ENCODE measurements at regions not wholly inside any gene's neighbourhood (a gene's known extent, or its start where the extent isn't known, plus 50 kb on each side); places are given as distances from the start of the nearest gene placed in this dataset.

DNA sequence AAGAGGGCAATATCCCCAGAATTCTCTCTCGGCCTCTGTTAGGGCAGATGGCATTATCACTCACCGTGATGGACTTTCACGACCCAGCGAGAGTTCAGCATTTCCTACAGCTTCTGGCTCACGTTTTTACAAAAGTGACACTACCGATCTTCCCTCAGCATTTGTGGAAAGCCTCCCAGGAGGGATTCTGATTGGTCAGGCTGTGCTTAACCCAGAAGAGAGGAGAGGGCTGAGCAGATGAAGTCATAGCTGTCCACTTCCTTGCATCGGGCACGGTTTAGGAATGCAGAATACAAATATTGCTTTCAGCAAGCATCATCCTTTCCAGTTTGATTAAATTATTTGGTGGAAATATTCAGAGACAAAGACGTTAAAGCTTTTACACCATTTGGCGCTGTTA is 277.4 kb upstream of the MSX2 start:
- Histone ChIP-seq H3K36me3 (ENCODE audit: control insufficient read depth in 4 of 4, insufficient read depth in 4 of 4, low read length in 4 of 4) (no peaks in the 10 kb centered on the region), H3K27ac (ENCODE audit: low read depth in 1 of 2, low read length in 1 of 2) (no peak overlapping the region), H3K27me3 (ENCODE audit: control insufficient read depth in 3 of 3, insufficient read depth in 3 of 3, low read length in 2 of 3) (peaks cover 0 to 2% (median 0%) of the 10 kb centered on the region in 3 donors), H3K4me1 (ENCODE audit: control insufficient read depth in 5 of 5, insufficient read depth in 5 of 5, low read length in 5 of 5) (no peaks in the 10 kb centered on the region), H3K9me3 (ENCODE audit: control insufficient read depth in 4 of 4, insufficient read depth in 3 of 4, low read length in 3 of 4) (peaks cover 0 to 5% (median 1%) of the 10 kb centered on the region in 4 donors), H3K4me3 (no peak overlapping the region), H3K9ac (ENCODE audit: insufficient read depth in 1 of 2, low read length in 2 of 2) (no peak overlapping the region)
- WGBS, 2 donors = 73 to 79% methylated on average over 10 of the region's 10 CpGs
- DNase-seq = no peak
- TF ChIP-seq, protein P1, sequence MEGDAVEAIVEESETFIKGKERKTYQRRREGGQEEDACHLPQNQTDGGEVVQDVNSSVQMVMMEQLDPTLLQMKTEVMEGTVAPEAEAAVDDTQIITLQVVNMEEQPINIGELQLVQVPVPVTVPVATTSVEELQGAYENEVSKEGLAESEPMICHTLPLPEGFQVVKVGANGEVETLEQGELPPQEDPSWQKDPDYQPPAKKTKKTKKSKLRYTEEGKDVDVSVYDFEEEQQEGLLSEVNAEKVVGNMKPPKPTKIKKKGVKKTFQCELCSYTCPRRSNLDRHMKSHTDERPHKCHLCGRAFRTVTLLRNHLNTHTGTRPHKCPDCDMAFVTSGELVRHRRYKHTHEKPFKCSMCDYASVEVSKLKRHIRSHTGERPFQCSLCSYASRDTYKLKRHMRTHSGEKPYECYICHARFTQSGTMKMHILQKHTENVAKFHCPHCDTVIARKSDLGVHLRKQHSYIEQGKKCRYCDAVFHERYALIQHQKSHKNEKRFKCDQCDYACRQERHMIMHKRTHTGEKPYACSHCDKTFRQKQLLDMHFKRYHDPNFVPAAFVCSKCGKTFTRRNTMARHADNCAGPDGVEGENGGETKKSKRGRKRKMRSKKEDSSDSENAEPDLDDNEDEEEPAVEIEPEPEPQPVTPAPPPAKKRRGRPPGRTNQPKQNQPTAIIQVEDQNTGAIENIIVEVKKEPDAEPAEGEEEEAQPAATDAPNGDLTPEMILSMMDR (IDR thresholded peaks at IDR 0.05; ENCODE audit: control extremely low read depth, extremely low read depth) = no peak
- ATAC-seq (ENCODE audit: insufficient read depth, low FRiP score) = no peak

DNA sequence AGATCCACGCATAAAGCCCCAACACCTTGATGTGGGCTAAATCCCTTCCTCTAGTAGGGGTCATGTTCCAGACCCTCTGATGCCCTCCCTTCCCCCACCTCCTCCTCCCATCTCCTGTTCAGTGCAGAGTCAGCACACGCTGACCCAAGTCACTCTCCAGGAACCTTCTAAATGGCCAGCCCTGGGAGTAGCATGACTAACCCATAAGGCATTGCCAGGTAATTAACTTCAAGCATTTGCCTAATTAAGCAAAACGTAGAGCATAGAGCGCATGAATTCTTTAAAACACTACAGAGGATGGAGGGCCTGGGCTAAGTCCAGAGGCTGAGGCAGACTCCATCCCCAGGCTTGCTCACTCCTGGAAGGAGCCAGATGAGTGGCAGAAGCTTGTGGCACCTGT is 276.3 kb upstream of the MSX2 start:
- H3K27me3 ChIP-seq (ENCODE audit: control insufficient read depth in 3 of 3, insufficient read depth in 3 of 3, low read length in 2 of 3) = peaks cover 0 to 2% (median 0%) of the 10 kb centered on the region in 3 donors
- no peak overlapping the region for H3K9ac ChIP-seq (ENCODE audit: insufficient read depth in 1 of 2, low read length in 2 of 2)
- no peaks in the 10 kb centered on the region for H3K4me1 ChIP-seq (ENCODE audit: control insufficient read depth in 5 of 5, insufficient read depth in 5 of 5, low read length in 5 of 5)
- DNase-seq (no peak), ATAC-seq (ENCODE audit: insufficient read depth, low FRiP score) (no peak)
- peaks cover 0 to 5% (median 1%) of the 10 kb centered on the region in 4 donors for H3K9me3 ChIP-seq (ENCODE audit: control insufficient read depth in 4 of 4, insufficient read depth in 3 of 4, low read length in 3 of 4)
- TF ChIP-seq, protein P1 (IDR thresholded peaks at IDR 0.05; ENCODE audit: control extremely low read depth, extremely low read depth) = no peak
- no peaks in the 10 kb centered on the region for H3K36me3 ChIP-seq (ENCODE audit: control insufficient read depth in 4 of 4, insufficient read depth in 4 of 4, low read length in 4 of 4)
- WGBS, 2 donors = 84 to 92% methylated on average over 4 of the region's 4 CpGs
- H3K4me3 ChIP-seq = no peak overlapping the region
- no peak overlapping the region for H3K27ac ChIP-seq (ENCODE audit: low read depth in 1 of 2, low read length in 1 of 2)

DNA sequence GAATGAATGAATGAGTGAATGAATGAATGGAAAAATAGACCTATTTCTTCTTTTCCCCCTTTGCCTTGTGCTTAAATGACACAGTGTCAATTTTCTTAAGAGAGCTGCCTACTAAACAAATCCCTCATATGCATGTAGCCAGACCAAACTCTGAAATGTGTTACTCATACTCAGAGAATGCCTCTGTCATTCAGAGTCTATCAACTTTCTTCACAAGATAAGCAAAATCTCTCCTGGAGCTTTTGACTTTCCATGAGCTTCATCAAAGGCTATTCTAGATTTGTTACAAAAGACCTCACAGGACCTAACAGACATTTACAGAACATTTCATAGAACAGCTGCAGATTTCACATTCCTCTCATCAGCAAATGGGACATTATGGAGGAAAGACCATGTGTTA is 275.7 kb upstream of the MSX2 start:
- Histone ChIP-seq H3K36me3 (ENCODE audit: control insufficient read depth in 4 of 4, insufficient read depth in 4 of 4, low read length in 4 of 4) (no peaks in the 10 kb centered on the region), H3K27ac (ENCODE audit: low read depth in 1 of 2, low read length in 1 of 2) (no peak overlapping the region), H3K27me3 (ENCODE audit: control insufficient read depth in 3 of 3, insufficient read depth in 3 of 3, low read length in 2 of 3) (peaks cover 0 to 2% (median 0%) of the 10 kb centered on the region in 3 donors), H3K9ac (ENCODE audit: insufficient read depth in 1 of 2, low read length in 2 of 2) (no peak overlapping the region), H3K9me3 (ENCODE audit: control insufficient read depth in 4 of 4, insufficient read depth in 3 of 4, low read length in 3 of 4) (peaks cover 0 to 5% (median 1%) of the 10 kb centered on the region in 4 donors), H3K4me3 (no peak overlapping the region), H3K4me1 (ENCODE audit: control insufficient read depth in 5 of 5, insufficient read depth in 5 of 5, low read length in 5 of 5) (no peaks in the 10 kb centered on the region)
- no peak for ATAC-seq (ENCODE audit: insufficient read depth, low FRiP score)
- TF ChIP-seq, protein P1 (IDR thresholded peaks at IDR 0.05; ENCODE audit: control extremely low read depth, extremely low read depth) = no peak
- DNase-seq = no peak

DNA sequence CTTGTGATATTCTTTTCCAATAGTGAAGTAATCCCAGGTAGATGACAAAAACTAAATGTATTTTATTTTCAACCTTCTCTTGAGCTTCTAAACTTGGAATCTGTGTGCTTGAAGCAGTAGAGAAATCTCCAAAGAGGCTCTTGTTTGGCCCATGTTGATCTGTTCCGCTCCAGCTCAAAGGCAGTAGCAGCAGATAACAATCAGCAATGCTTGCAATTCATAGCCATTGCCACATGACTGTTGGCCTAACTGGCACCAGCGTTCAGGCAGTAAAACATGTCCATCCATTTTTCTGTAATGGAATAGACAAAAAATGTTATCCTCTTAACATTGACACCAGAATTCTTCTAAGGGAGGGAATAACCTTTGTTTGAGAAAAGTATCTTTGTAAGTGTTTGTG is 270.7 kb upstream of the MSX2 start:
- Histone ChIP-seq H3K27me3 (ENCODE audit: control insufficient read depth in 3 of 3, insufficient read depth in 3 of 3, low read length in 2 of 3) (no peaks in the 10 kb centered on the region), H3K27ac (ENCODE audit: low read depth in 1 of 2, low read length in 1 of 2) (no peak overlapping the region), H3K4me3 (no peak overlapping the region), H3K36me3 (ENCODE audit: control insufficient read depth in 4 of 4, insufficient read depth in 4 of 4, low read length in 4 of 4) (no peaks in the 10 kb centered on the region), H3K9ac (ENCODE audit: insufficient read depth in 1 of 2, low read length in 2 of 2) (no peak overlapping the region), H3K9me3 (ENCODE audit: control insufficient read depth in 4 of 4, insufficient read depth in 3 of 4, low read length in 3 of 4) (peaks cover 0 to 5% (median 0%) of the 10 kb centered on the region in 4 donors), H3K4me1 (ENCODE audit: control insufficient read depth in 5 of 5, insufficient read depth in 5 of 5, low read length in 5 of 5) (no peaks in the 10 kb centered on the region)
- TF ChIP-seq, protein P1 (IDR thresholded peaks at IDR 0.05; ENCODE audit: control extremely low read depth, extremely low read depth) = no peak
- no peak for ATAC-seq (ENCODE audit: insufficient read depth, low FRiP score)
- DNase-seq = no peak
- 72 to 81% methylated on average over 2 of the region's 2 CpGs for WGBS, 2 donors
